ENCODE measurements at regions not wholly inside any gene's neighbourhood (a gene's known extent, or its start where the extent isn't known, plus 50 kb on each side); places are given as distances from the start of the nearest gene placed in this dataset.

DNA sequence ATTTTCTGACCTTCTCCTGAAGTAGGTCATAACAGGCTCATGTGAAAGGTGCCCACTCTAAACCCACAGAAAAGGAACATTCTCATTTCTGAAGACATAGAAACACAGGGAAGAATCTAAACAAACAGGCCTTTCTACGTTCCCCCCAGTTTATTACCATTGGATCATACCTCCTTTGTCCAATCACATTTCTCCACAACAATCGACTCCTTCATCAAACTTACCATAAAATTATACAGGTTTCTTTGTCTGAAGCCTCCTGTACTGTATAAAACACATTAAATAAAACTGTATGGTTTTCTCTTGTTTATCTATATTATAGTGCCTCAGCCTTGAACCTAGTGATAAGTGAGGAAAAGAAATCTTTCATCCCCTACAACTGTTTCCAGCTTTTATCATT is 340.7 kb downstream of the ENC1 start:
- Histone ChIP-seq H3K4me2 (ENCODE audit: low read length) (no peak overlapping the region), H3K27me3 (ENCODE audit: insufficient read depth, low read depth, low read length) (no peaks in the 10 kb centered on the region), H3K79me2 (replicated peaks; ENCODE audit: insufficient read depth, low read length) (no peaks in the 10 kb centered on the region), H3K9ac (ENCODE audit: low read length) (no peak overlapping the region), H3K4me3 (ENCODE audit: low read length) (no peak overlapping the region), H3K27ac (ENCODE audit: low read length) (no peak overlapping the region), H3K36me3 (ENCODE audit: insufficient read depth, low read length) (no peaks in the 10 kb centered on the region), H3F3A (ENCODE audit: insufficient read depth, low read length, poor library complexity, severe bottlenecking) (no peaks in the 10 kb centered on the region), H3K9me3 (ENCODE audit: low read length) (no peaks in the 10 kb centered on the region), H3K9me2 (ENCODE audit: insufficient read depth, low read length) (no peaks in the 10 kb centered on the region), H4K20me1 (ENCODE audit: insufficient read depth) (no peaks in the 10 kb centered on the region), H2AFZ (ENCODE audit: low read depth, low read length) (no peak overlapping the region)
- no peak for TF ChIP-seq SMC3 (conservative IDR thresholded peaks at IDR 0.05; ENCODE audit: poor library complexity)
- no peak for TF ChIP-seq RAD21 (conservative IDR thresholded peaks at IDR 0.05)
- TF ChIP-seq, protein P1, sequence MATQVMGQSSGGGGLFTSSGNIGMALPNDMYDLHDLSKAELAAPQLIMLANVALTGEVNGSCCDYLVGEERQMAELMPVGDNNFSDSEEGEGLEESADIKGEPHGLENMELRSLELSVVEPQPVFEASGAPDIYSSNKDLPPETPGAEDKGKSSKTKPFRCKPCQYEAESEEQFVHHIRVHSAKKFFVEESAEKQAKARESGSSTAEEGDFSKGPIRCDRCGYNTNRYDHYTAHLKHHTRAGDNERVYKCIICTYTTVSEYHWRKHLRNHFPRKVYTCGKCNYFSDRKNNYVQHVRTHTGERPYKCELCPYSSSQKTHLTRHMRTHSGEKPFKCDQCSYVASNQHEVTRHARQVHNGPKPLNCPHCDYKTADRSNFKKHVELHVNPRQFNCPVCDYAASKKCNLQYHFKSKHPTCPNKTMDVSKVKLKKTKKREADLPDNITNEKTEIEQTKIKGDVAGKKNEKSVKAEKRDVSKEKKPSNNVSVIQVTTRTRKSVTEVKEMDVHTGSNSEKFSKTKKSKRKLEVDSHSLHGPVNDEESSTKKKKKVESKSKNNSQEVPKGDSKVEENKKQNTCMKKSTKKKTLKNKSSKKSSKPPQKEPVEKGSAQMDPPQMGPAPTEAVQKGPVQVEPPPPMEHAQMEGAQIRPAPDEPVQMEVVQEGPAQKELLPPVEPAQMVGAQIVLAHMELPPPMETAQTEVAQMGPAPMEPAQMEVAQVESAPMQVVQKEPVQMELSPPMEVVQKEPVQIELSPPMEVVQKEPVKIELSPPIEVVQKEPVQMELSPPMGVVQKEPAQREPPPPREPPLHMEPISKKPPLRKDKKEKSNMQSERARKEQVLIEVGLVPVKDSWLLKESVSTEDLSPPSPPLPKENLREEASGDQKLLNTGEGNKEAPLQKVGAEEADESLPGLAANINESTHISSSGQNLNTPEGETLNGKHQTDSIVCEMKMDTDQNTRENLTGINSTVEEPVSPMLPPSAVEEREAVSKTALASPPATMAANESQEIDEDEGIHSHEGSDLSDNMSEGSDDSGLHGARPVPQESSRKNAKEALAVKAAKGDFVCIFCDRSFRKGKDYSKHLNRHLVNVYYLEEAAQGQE (IDR thresholded peaks at IDR 0.05; ENCODE audit: borderline replicate concordance): no peak
- TF ChIP-seq POLR2AphosphoS5 (IDR thresholded peaks at IDR 0.05): no peak
- TF ChIP-seq EZH2 (IDR thresholded peaks at IDR 0.05; ENCODE audit: borderline replicate concordance, insufficient read depth, low read length, poor library complexity, severe bottlenecking): no peak
- TF ChIP-seq, protein P2, sequence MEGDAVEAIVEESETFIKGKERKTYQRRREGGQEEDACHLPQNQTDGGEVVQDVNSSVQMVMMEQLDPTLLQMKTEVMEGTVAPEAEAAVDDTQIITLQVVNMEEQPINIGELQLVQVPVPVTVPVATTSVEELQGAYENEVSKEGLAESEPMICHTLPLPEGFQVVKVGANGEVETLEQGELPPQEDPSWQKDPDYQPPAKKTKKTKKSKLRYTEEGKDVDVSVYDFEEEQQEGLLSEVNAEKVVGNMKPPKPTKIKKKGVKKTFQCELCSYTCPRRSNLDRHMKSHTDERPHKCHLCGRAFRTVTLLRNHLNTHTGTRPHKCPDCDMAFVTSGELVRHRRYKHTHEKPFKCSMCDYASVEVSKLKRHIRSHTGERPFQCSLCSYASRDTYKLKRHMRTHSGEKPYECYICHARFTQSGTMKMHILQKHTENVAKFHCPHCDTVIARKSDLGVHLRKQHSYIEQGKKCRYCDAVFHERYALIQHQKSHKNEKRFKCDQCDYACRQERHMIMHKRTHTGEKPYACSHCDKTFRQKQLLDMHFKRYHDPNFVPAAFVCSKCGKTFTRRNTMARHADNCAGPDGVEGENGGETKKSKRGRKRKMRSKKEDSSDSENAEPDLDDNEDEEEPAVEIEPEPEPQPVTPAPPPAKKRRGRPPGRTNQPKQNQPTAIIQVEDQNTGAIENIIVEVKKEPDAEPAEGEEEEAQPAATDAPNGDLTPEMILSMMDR (IDR thresholded peaks at IDR 0.05; ENCODE audit: poor library complexity, severe bottlenecking): no peak
- no peak for TF ChIP-seq EP300 (conservative IDR thresholded peaks at IDR 0.05; ENCODE audit: poor library complexity, severe bottlenecking)
- TF ChIP-seq TAF1 (IDR thresholded peaks at IDR 0.05; ENCODE audit: low read depth): no peak
- no peak for TF ChIP-seq MXI1 (conservative IDR thresholded peaks at IDR 0.05; ENCODE audit: poor library complexity, severe bottlenecking)

DNA sequence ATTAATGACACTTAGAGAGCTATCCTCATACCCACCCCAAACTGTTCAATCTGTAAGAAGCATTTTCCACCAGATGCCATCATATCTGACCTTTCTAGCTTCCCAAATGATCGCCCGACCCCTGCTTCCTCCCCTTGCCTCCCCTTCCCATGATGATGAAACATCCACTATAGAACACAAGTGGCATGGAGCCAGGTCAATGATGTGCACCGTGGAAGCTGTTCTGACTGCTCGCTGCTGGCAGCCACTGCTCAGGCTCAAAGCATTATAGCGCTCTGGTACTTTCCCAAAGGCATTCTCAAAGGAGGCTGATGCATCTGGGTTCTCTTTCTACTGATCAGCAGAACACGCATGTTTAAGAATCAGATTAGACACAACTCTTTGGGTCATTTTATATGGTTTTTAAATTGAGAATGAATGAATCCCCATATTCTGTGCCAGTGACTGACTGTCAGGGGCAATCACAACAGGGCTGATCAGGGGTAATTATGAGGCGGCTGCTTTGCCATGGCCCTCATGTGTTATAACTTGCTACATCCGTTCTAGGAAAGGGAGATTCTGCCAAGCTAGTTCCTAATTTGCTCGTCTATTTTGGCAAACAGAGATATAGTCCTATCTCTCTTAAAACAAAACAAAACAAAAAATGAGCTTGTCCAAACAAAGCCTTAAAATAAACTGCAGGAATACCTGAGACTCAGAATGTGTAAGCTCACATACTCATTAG is 343.7 kb downstream of the ENC1 start:
- H3K4me2 ChIP-seq (ENCODE audit: low read length): no peak overlapping the region
- H3K9me3 ChIP-seq (ENCODE audit: low read length): no peaks in the 10 kb centered on the region
- no peaks in the 10 kb centered on the region for H4K20me1 ChIP-seq (ENCODE audit: insufficient read depth)
- no peak overlapping the region for H3K27ac ChIP-seq (ENCODE audit: low read length)
- no peak overlapping the region for H3K9ac ChIP-seq (ENCODE audit: low read length)
- H3K27me3 ChIP-seq (ENCODE audit: insufficient read depth, low read depth, low read length): no peaks in the 10 kb centered on the region
- no peak overlapping the region for H3K4me3 ChIP-seq (ENCODE audit: low read length)
- H2AFZ ChIP-seq (ENCODE audit: low read depth, low read length): no peak overlapping the region
- H3K9me2 ChIP-seq (ENCODE audit: insufficient read depth, low read length): no peaks in the 10 kb centered on the region
- no peaks in the 10 kb centered on the region for H3K79me2 ChIP-seq (replicated peaks; ENCODE audit: insufficient read depth, low read length)
- H3F3A ChIP-seq (ENCODE audit: insufficient read depth, low read length, poor library complexity, severe bottlenecking): no peaks in the 10 kb centered on the region
- no peak for TF ChIP-seq POLR2AphosphoS5 (IDR thresholded peaks at IDR 0.05)
- TF ChIP-seq TAF1 (IDR thresholded peaks at IDR 0.05; ENCODE audit: low read depth): no peak
- TF ChIP-seq SMC3 (conservative IDR thresholded peaks at IDR 0.05; ENCODE audit: poor library complexity): no peak
- no peak for TF ChIP-seq EP300 (conservative IDR thresholded peaks at IDR 0.05; ENCODE audit: poor library complexity, severe bottlenecking)
- no peak for TF ChIP-seq RAD21 (conservative IDR thresholded peaks at IDR 0.05)
- TF ChIP-seq, protein P2 (IDR thresholded peaks at IDR 0.05; ENCODE audit: poor library complexity, severe bottlenecking): no peak
- TF ChIP-seq, protein P1 (IDR thresholded peaks at IDR 0.05; ENCODE audit: borderline replicate concordance): no peak
- no peaks in the 10 kb centered on the region for H3K36me3 ChIP-seq (ENCODE audit: insufficient read depth, low read length)
